Liver (tissue), 8 donors: ENCODE measurements at regions not wholly inside any gene's neighbourhood (a gene's known extent, or its start where the extent isn't known, plus 50 kb on each side); places are given as distances from the start of the nearest gene placed in this dataset.
"Not testable (repeated sequence)": the region's sequence is repeated elsewhere in the genome, so short reads cannot be mapped to it uniquely, and the experiment has no call there.

Experiments used
- DNase-seq: peaks from one replicate; pipeline ENCODE4 v3.0.0-alpha.2; 2017; ENCODE audit warnings: low spot score
- H3K27ac ChIP-seq, 2 donors: one replicate each; pipeline ENCODE4 v1.7.0; 2013; ENCODE audit warnings: inconsistent platforms in 2 of 2, low read length in 2 of 2, control low read depth in 1 of 2, low read depth in 1 of 2, mild to moderate bottlenecking in 1 of 2
- H3K27me3 ChIP-seq, 4 donors: one replicate each; pipeline versions ENCODE4 v1.6.1 to v1.7.0; 2013; ENCODE audit warnings: low read length in 3 of 4, inconsistent platforms in 1 of 4, mild to moderate bottlenecking in 1 of 4, moderate library complexity in 1 of 4; ENCODE audit not compliant: control insufficient read depth in 4 of 4, insufficient read depth in 4 of 4
- H3K36me3 ChIP-seq, 4 donors: one replicate each; pipeline versions ENCODE4 v1.6.1 to v1.7.0; 2013; ENCODE audit warnings: low read length in 3 of 4, mild to moderate bottlenecking in 3 of 4, low read depth in 1 of 4, moderate library complexity in 1 of 4; ENCODE audit not compliant: control insufficient read depth in 4 of 4, insufficient read depth in 3 of 4
- H3K4me1 ChIP-seq, 4 donors: one replicate each; pipeline versions ENCODE4 v1.6.1 to v1.7.0; 2013; ENCODE audit warnings: low read length in 3 of 4, mild to moderate bottlenecking in 3 of 4, moderate library complexity in 1 of 4; ENCODE audit not compliant: control insufficient read depth in 4 of 4, insufficient read depth in 4 of 4
- H3K4me3 ChIP-seq, 3 donors: one replicate each; pipeline versions ENCODE4 v1.6.1 to v1.7.0; 2013; ENCODE audit warnings: low read length in 3 of 3, control low read depth in 1 of 3, low read depth in 1 of 3, mild to moderate bottlenecking in 1 of 3
- H3K9ac ChIP-seq, 2 donors: one replicate each; pipeline ENCODE4 v1.7.0; 2013; ENCODE audit warnings: low read length in 2 of 2, mild to moderate bottlenecking in 2 of 2, moderate library complexity in 2 of 2, control low read depth in 1 of 2, low read depth in 1 of 2
- H3K9me3 ChIP-seq, 4 donors: one replicate each; pipeline versions ENCODE4 v1.6.1 to v1.7.0; 2013; ENCODE audit warnings: low read length in 3 of 4; ENCODE audit not compliant: control insufficient read depth in 4 of 4
- CTCF ChIP-seq: fragments of 150-350 bp; IDR thresholded peaks from 2 replicates; pipeline ENCODE4 v1.5.1; 2017; ENCODE audit warnings: improper control_type of control experiment, low read depth, low read length; ENCODE audit not compliant: missing input control
- EGR1 ChIP-seq, 2 donors: IDR thresholded peaks; 2 replicates each; pipeline ENCODE4 v1.6.1; 2016 to 2018; ENCODE audit warnings: antibody characterized with exemption in 2 of 2, low read depth in 2 of 2
- FOXA1 ChIP-seq: IDR thresholded peaks from 2 replicates; pipeline ENCODE4 v1.6.1; 2016; ENCODE audit warnings: antibody characterized with exemption
- FOXA2 ChIP-seq: IDR thresholded peaks from 2 replicates; pipeline ENCODE4 v1.6.1; 2016; ENCODE audit warnings: antibody characterized with exemption
- HNF4A ChIP-seq, 2 donors: conservative IDR thresholded peaks; 2 replicates each; pipeline ENCODE4 v1.6.1; 2016; ENCODE audit warnings: antibody characterized with exemption in 2 of 2, mild to moderate bottlenecking in 2 of 2
- JUND ChIP-seq, 2 donors: IDR thresholded peaks; 2 replicates each; pipeline ENCODE4 v1.6.1; 2016; ENCODE audit warnings: antibody characterized with exemption in 2 of 2
- RAD21 ChIP-seq, 2 donors: IDR thresholded peaks; 2 replicates each; pipeline ENCODE4 v1.6.1; 2016; ENCODE audit warnings: antibody characterized with exemption in 2 of 2, mild to moderate bottlenecking in 2 of 2
- RXRA ChIP-seq, 2 donors: IDR thresholded peaks; 2 replicates each; pipeline ENCODE4 v1.6.1; 2017 to 2018; ENCODE audit warnings: antibody characterized with exemption in 2 of 2, mild to moderate bottlenecking in 1 of 2
- SP1 ChIP-seq: IDR thresholded peaks from 2 replicates; pipeline ENCODE4 v1.6.1; 2018; ENCODE audit warnings: antibody characterized with exemption, mild to moderate bottlenecking
- WGBS: extraction: QIAGEN DNeasy Blood & Tissue Kit; methylation state at CpG from one replicate; pipeline ENCODE4 v1.1.7; 2013; 5-methylcytosine and 5-hydroxymethylcytosine counted together
- TF ChIP-seq, protein P1 (sequence below): IDR thresholded peaks from 2 replicates; pipeline ENCODE4 v1.6.1; 2016; ENCODE audit warnings: antibody characterized with exemption
- TF ChIP-seq, protein P2 (sequence below): IDR thresholded peaks from 2 replicates; pipeline ENCODE4 v1.6.1; 2016; ENCODE audit warnings: antibody characterized with exemption, mild to moderate bottlenecking
- TF ChIP-seq, protein P3 (sequence below): IDR thresholded peaks from 2 replicates; pipeline ENCODE4 v1.6.1; 2016; ENCODE audit warnings: antibody characterized with exemption
- donor health status: healthy.
- donor health status: healthy.
- donor health status: healthy.
- donor health status: healthy.
- donor health status: healthy.

GRCh38 chr10:125521721-125522680 is 161.0 kb downstream of the TEX36 start:
- DNase-seq, result no peak
- TF ChIP-seq CTCF (peak; percentile 20), HNF4A (conservative IDR thresholded peaks at IDR 0.05) (no peak), RXRA (IDR thresholded peaks at IDR 0.05) (no peak), FOXA2 (no peak), SP1 (no peak), RAD21 (IDR thresholded peaks at IDR 0.05) (peak in 1 of 2 donors; percentile 33)
- whole genome bisulfite sequencing, result 52% methylated on average over 17 of the region's 17 CpGs
- Histone ChIP-seq H3K4me3 (no peak overlapping the region), H3K27me3 (no peaks in the 10 kb centered on the region), H3K9ac (no peak overlapping the region), H3K4me1 (no peaks in the 10 kb centered on the region), H3K9me3 (peaks cover 0 to 3% (median 0%) of the 10 kb centered on the region in 4 donors), H3K27ac (no peak overlapping the region), H3K36me3 (no peaks in the 10 kb centered on the region)

GRCh38 chr10:125520968-125521367 is 162.0 kb downstream of the TEX36 start:
- Histone ChIP-seq H3K27me3 (no peaks in the 10 kb centered on the region), H3K9ac (no peak overlapping the region), H3K4me1 (no peaks in the 10 kb centered on the region), H3K27ac (no peak overlapping the region), H3K9me3 (peaks cover 0 to 3% (median 0%) of the 10 kb centered on the region in 4 donors), H3K36me3 (no peaks in the 10 kb centered on the region), H3K4me3 (no peak overlapping the region)
- no peak for DNase-seq
- TF ChIP-seq, protein P1, sequence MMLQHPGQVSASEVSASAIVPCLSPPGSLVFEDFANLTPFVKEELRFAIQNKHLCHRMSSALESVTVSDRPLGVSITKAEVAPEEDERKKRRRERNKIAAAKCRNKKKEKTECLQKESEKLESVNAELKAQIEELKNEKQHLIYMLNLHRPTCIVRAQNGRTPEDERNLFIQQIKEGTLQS, result no peak
- TF ChIP-seq CTCF, result no peak
- TF ChIP-seq, protein P2, sequence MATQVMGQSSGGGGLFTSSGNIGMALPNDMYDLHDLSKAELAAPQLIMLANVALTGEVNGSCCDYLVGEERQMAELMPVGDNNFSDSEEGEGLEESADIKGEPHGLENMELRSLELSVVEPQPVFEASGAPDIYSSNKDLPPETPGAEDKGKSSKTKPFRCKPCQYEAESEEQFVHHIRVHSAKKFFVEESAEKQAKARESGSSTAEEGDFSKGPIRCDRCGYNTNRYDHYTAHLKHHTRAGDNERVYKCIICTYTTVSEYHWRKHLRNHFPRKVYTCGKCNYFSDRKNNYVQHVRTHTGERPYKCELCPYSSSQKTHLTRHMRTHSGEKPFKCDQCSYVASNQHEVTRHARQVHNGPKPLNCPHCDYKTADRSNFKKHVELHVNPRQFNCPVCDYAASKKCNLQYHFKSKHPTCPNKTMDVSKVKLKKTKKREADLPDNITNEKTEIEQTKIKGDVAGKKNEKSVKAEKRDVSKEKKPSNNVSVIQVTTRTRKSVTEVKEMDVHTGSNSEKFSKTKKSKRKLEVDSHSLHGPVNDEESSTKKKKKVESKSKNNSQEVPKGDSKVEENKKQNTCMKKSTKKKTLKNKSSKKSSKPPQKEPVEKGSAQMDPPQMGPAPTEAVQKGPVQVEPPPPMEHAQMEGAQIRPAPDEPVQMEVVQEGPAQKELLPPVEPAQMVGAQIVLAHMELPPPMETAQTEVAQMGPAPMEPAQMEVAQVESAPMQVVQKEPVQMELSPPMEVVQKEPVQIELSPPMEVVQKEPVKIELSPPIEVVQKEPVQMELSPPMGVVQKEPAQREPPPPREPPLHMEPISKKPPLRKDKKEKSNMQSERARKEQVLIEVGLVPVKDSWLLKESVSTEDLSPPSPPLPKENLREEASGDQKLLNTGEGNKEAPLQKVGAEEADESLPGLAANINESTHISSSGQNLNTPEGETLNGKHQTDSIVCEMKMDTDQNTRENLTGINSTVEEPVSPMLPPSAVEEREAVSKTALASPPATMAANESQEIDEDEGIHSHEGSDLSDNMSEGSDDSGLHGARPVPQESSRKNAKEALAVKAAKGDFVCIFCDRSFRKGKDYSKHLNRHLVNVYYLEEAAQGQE, result no peak
- TF ChIP-seq RAD21 (IDR thresholded peaks at IDR 0.05), result no peak
- TF ChIP-seq, protein P3, sequence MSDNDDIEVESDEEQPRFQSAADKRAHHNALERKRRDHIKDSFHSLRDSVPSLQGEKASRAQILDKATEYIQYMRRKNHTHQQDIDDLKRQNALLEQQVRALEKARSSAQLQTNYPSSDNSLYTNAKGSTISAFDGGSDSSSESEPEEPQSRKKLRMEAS, result no peak
- no peak for TF ChIP-seq FOXA1
- TF ChIP-seq HNF4A (conservative IDR thresholded peaks at IDR 0.05), result no peak
- TF ChIP-seq JUND (IDR thresholded peaks at IDR 0.05), result no peak
- no peak for TF ChIP-seq FOXA2
- no peak for TF ChIP-seq EGR1 (IDR thresholded peaks at IDR 0.05; ENCODE audit: low read depth in 2 of 2)
- WGBS, result 87% methylated on average over 3 of the region's 3 CpGs

- not testable (repeated sequence) for DNase-seq, H3K36me3 ChIP-seq, H3K27ac ChIP-seq, H3K4me1 ChIP-seq, H3K4me3 ChIP-seq, H3K9ac ChIP-seq, H3K9me3 ChIP-seq, H3K27me3 ChIP-seq
- WGBS, result 86% methylated on average over 21 of the region's 27 CpGs
Measured at GRCh38 chr10:125518397-125518796, 164.6 kb downstream of the TEX36 start.
